A673 (cell line): ENCODE measurements at regions not wholly inside any gene's neighbourhood (a gene's known extent, or its start where the extent isn't known, plus 50 kb on each side); places are given as distances from the start of the nearest gene placed in this dataset.

Experiments
- BruUV-seq: library from RNA; stranded (reverse); fragments of 400-500 nt; replicated peaks from 2 replicates; lab custom pipeline; 2021; lab: Mats Ljungman, UMichigan
- CTCF ChIA-PET: fragments of 300-600 bp; sonication (Branson Sonifier 250); formaldehyde crosslinking; loops from one replicate; lab custom pipeline; 2022; ENCODE audit warnings: antibody characterized with exemption; lab: Charles Lee
- POLR2A ChIA-PET: fragments of 300-600 bp; sonication (Branson Sonifier 250); formaldehyde crosslinking; loops from one replicate; lab custom pipeline; 2022; ENCODE audit warnings: antibody characterized with exemption; ENCODE audit not compliant: low non-redundant PET; lab: Charles Lee
- DNase-seq: peaks from one replicate; pipeline ENCODE4 v3.0.0-alpha.2; 2015; ENCODE audit warnings: low spot score
- H3K27ac ChIP-seq: fragments of 200-600 bp; sonication (generic); 2 replicates; pipeline ENCODE4 v1.5.1; 2016; ENCODE audit warnings: mixed run types, low read depth, mild to moderate bottlenecking, mixed read lengths, antibody characterized with exemption, low read length; ENCODE audit not compliant: poor library complexity, severe bottlenecking
- H3K27me3 ChIP-seq: fragments of 200-600 bp; sonication (generic); replicated peaks from 2 replicates; pipeline ENCODE4 v1.6.1; 2017; ENCODE audit warnings: mixed run types, low read depth, mild to moderate bottlenecking, mixed read lengths, antibody characterized with exemption, low read length; ENCODE audit not compliant: insufficient read depth, poor library complexity
- H3K36me3 ChIP-seq: fragments of 200-600 bp; sonication (generic); 2 replicates; pipeline ENCODE4 v1.6.1; 2016; ENCODE audit warnings: mixed run types, mild to moderate bottlenecking, mixed read lengths, antibody characterized with exemption, low read length; ENCODE audit not compliant: insufficient read depth, poor library complexity, severe bottlenecking
- H3K4me1 ChIP-seq: fragments of 200-600 bp; sonication (generic); 2 replicates; pipeline ENCODE4 v1.6.1; 2017; ENCODE audit warnings: mixed run types, mild to moderate bottlenecking, mixed read lengths, antibody characterized with exemption, low read length; ENCODE audit not compliant: insufficient read depth, poor library complexity, severe bottlenecking
- H3K4me3 ChIP-seq: fragments of 200-600 bp; sonication (generic); 2 replicates; pipeline ENCODE4 v1.5.1; 2016; ENCODE audit warnings: low read depth, mixed run types, mild to moderate bottlenecking, mixed read lengths, low read length; ENCODE audit not compliant: poor library complexity, severe bottlenecking
- H3K9me3 ChIP-seq: fragments of 200-600 bp; sonication (generic); 2 replicates; pipeline ENCODE4 v1.6.1; 2016; ENCODE audit warnings: mixed run types, low read depth, mild to moderate bottlenecking, mixed read lengths, antibody characterized with exemption, low read length; ENCODE audit not compliant: poor library complexity, severe bottlenecking
- CTCF ChIP-seq: fragments of 300-800, 200-600 bp; sonication (generic); conservative IDR thresholded peaks from 2 replicates; pipeline ENCODE4 v1.5.1; 2017; ENCODE audit warnings: low read depth, mild to moderate bottlenecking, antibody characterized with exemption, low read length, moderate library complexity, mixed read lengths
- EZH2 ChIP-seq: fragments of 200-600 bp; sonication (generic); IDR thresholded peaks from 2 replicates; pipeline ENCODE4 v1.6.1; 2017; ENCODE audit warnings: borderline replicate concordance, low read depth, mild to moderate bottlenecking, mixed read lengths, antibody characterized with exemption, low read length; ENCODE audit not compliant: poor library complexity, severe bottlenecking
- intact Hi-C: fragments of 100-400 bp; cut with micrococcal nuclease; formaldehyde crosslinking; loops from one replicate; pipeline ENCODE4 v1.10.0; 2022; ENCODE audit not compliant: unreplicated experiment

- no peaks in the 10 kb centered on the region for H3K27me3 ChIP-seq
- no peak overlapping the region for H3K4me3 ChIP-seq
- no peaks in the 10 kb centered on the region for H3K36me3 ChIP-seq
- H3K27ac ChIP-seq: no peak overlapping the region
- no peaks in the 10 kb centered on the region for H3K4me1 ChIP-seq
- H3K9me3 ChIP-seq: no peaks in the 10 kb centered on the region
- BruUV-seq: no TSS peak
- POLR2A ChIA-PET: no interaction called here
- intact Hi-C loops: loop anchor here (10.0 kb wide), 1 partner anchor 380 kb away; no protein-coding TSS in a partner anchor
- no peak for TF ChIP-seq EZH2
- TF ChIP-seq CTCF: no peak
- CTCF ChIA-PET: no interaction called here
- no peak for DNase-seq
Observed at GRCh38 chr2:22734373-22735045, 650.5 kb upstream of the KLHL29 start.

- TF ChIP-seq EZH2: no peak
- peak; percentile 51 for TF ChIP-seq CTCF
- Histone ChIP-seq H3K4me3 (no peak overlapping the region), H3K9me3 (no peaks in the 10 kb centered on the region), H3K27ac (no peak overlapping the region), H3K4me1 (no peaks in the 10 kb centered on the region), H3K27me3 (no peaks in the 10 kb centered on the region), H3K36me3 (no peaks in the 10 kb centered on the region)
- ChIA-PET CTCF (interaction anchor here (0.6 kb wide), 2 partner anchors 164 to 614 kb away, joined by 6 to 7 read pairs; no protein-coding TSS in a partner anchor), POLR2A (no interaction called here)
- BruUV-seq: no TSS peak
- intact Hi-C loops: loop anchor here (10.0 kb wide), 1 partner anchor 382 kb away; no protein-coding TSS in a partner anchor
- DNase-seq: peak; percentile 22
Observed at GRCh38 chr2:22737144-22737543, 647.8 kb upstream of the KLHL29 start.

GRCh38 chr2:22741216-22741615, 643.8 kb upstream of the KLHL29 start:
- no peak for DNase-seq
- TF ChIP-seq CTCF (no peak), EZH2 (no peak)
- POLR2A ChIA-PET: no interaction called here
- H3K4me3 ChIP-seq: no peak overlapping the region
- intact Hi-C loops: no loop called here
- no peak overlapping the region for H3K27ac ChIP-seq
- no TSS peak for BruUV-seq
- H3K36me3 ChIP-seq: no peaks in the 10 kb centered on the region
- CTCF ChIA-PET: no interaction called here
- no peaks in the 10 kb centered on the region for H3K27me3 ChIP-seq
- no peaks in the 10 kb centered on the region for H3K9me3 ChIP-seq
- H3K4me1 ChIP-seq: no peaks in the 10 kb centered on the region
